ENCODE measurements at regions not wholly inside any gene's neighbourhood (a gene's known extent, or its start where the extent isn't known, plus 50 kb on each side); places are given as distances from the start of the nearest gene placed in this dataset.
"Not testable (repeated sequence)": the region's sequence is repeated elsewhere in the genome, so short reads cannot be mapped to it uniquely, and the experiment has no call there.

GRCh38 chr16:60279061-60279665, 1545.0 kb upstream of the GOT2 start:
- H3K4me3 ChIP-seq (ENCODE audit: low read length), result no peak overlapping the region
- no peak for DNase-seq (ENCODE audit: low read depth, low spot score)

GRCh38 chr16:60274431-60275019, 1540.4 kb upstream of the GOT2 start:
- no peak for DNase-seq (ENCODE audit: low read depth, low spot score)
- H3K4me3 ChIP-seq (ENCODE audit: low read length), result no peak overlapping the region

GRCh38 chr16:60271781-60272180, 1537.7 kb upstream of the GOT2 start:
- DNase-seq (ENCODE audit: low read depth, low spot score), result no peak
- H3K4me3 ChIP-seq (ENCODE audit: low read length), result no peak overlapping the region

GRCh38 chr16:60271025-60271771, 1537.1 kb upstream of the GOT2 start:
- no peak overlapping the region for H3K4me3 ChIP-seq (ENCODE audit: low read length)
- DNase-seq (ENCODE audit: low read depth, low spot score), result no peak

GRCh38 chr16:60261425-60261824, 1527.3 kb upstream of the GOT2 start:
- no peak overlapping the region for H3K4me3 ChIP-seq (ENCODE audit: low read length)
- DNase-seq (ENCODE audit: low read depth, low spot score), result no peak

- DNase-seq (ENCODE audit: low read depth, low spot score), result no peak
Observed at GRCh38 chr16:60259956-60260355, 1525.8 kb upstream of the GOT2 start.

GRCh38 chr16:60246086-60246485, 1512.0 kb upstream of the GOT2 start:
- no peak for DNase-seq (ENCODE audit: low read depth, low spot score)
- H3K4me3 ChIP-seq (ENCODE audit: low read length), result no peak overlapping the region

More at GRCh38 chr16:60259956-60260355, 1525.8 kb upstream of the GOT2 start:
- H3K4me3 ChIP-seq (ENCODE audit: low read length), result no peak overlapping the region

GRCh38 chr16:60241671-60242070, 1507.6 kb upstream of the GOT2 start:
- H3K4me3 ChIP-seq (ENCODE audit: low read length), result no peak overlapping the region
- no peak for DNase-seq (ENCODE audit: low read depth, low spot score)

- no peak overlapping the region for H3K4me3 ChIP-seq (ENCODE audit: low read length)
- no peak for DNase-seq (ENCODE audit: low read depth, low spot score)
Observed at GRCh38 chr16:60230666-60231065, 1496.5 kb upstream of the GOT2 start.

- no peak for DNase-seq (ENCODE audit: low read depth, low spot score)
Observed at GRCh38 chr16:60225541-60225940, 1491.4 kb upstream of the GOT2 start.

GRCh38 chr16:60217787-60218186, 1483.7 kb upstream of the GOT2 start:
- H3K4me3 ChIP-seq (ENCODE audit: low read length), result no peak overlapping the region

More at GRCh38 chr16:60225541-60225940, 1491.4 kb upstream of the GOT2 start:
- H3K4me3 ChIP-seq (ENCODE audit: low read length), result no peak overlapping the region

GRCh38 chr16:60214311-60214710, 1480.2 kb upstream of the GOT2 start:
- no peak overlapping the region for H3K4me3 ChIP-seq (ENCODE audit: low read length)
- DNase-seq (ENCODE audit: low read depth, low spot score), result no peak

More at GRCh38 chr16:60217787-60218186, 1483.7 kb upstream of the GOT2 start:
- no peak for DNase-seq (ENCODE audit: low read depth, low spot score)

- H3K4me3 ChIP-seq (ENCODE audit: low read length), result no peak overlapping the region
- DNase-seq (ENCODE audit: low read depth, low spot score), result no peak
Observed at GRCh38 chr16:60206516-60206915, 1472.4 kb upstream of the GOT2 start.

- H3K4me3 ChIP-seq (ENCODE audit: low read length), result no peak overlapping the region
- DNase-seq (ENCODE audit: low read depth, low spot score), result no peak
Observed at GRCh38 chr16:60204181-60204580, 1470.1 kb upstream of the GOT2 start.

GRCh38 chr16:60203525-60204124, 1469.5 kb upstream of the GOT2 start:
- H3K4me3 ChIP-seq (ENCODE audit: low read length), result no peak overlapping the region
- DNase-seq (ENCODE audit: low read depth, low spot score), result no peak

- not testable (repeated sequence) for H3K4me3 ChIP-seq (ENCODE audit: low read length)
Observed at GRCh38 chr16:60200729-60201128, 1466.6 kb upstream of the GOT2 start.

GRCh38 chr16:60200161-60200560, 1466.0 kb upstream of the GOT2 start:
- H3K4me3 ChIP-seq (ENCODE audit: low read length), result no peak overlapping the region
- DNase-seq (ENCODE audit: low read depth, low spot score), result no peak

More at GRCh38 chr16:60200729-60201128, 1466.6 kb upstream of the GOT2 start:
- DNase-seq (ENCODE audit: low read depth, low spot score), result not testable (repeated sequence)

- DNase-seq (ENCODE audit: low read depth, low spot score), result no peak
- no peak overlapping the region for H3K4me3 ChIP-seq (ENCODE audit: low read length)
Observed at GRCh38 chr16:60199150-60199549, 1465.0 kb upstream of the GOT2 start.

GRCh38 chr16:60181536-60181935, 1447.4 kb upstream of the GOT2 start:
- no peak overlapping the region for H3K4me3 ChIP-seq (ENCODE audit: low read length)
- no peak for DNase-seq (ENCODE audit: low read depth, low spot score)

GRCh38 chr16:60180609-60181008, 1446.5 kb upstream of the GOT2 start:
- H3K4me3 ChIP-seq (ENCODE audit: low read length), result no peak overlapping the region
- DNase-seq (ENCODE audit: low read depth, low spot score), result no peak

All from Jurkat, Clone E6-1 (cell line).